GM10248 (cell line): ENCODE measurements at regions not wholly inside any gene's neighbourhood (a gene's known extent, or its start where the extent isn't known, plus 50 kb on each side); places are given as distances from the start of the nearest gene placed in this dataset.

Source experiments
- CTCF ChIA-PET: fragments of 300-600 bp; sonication (Branson Sonifier 250); formaldehyde crosslinking; extraction: SDS; loops from one replicate; lab custom pipeline; 2021; ENCODE audit warnings: antibody characterized with exemption; lab: Yijun Ruan, JAX
- POLR2A ChIA-PET: fragments of 350-650 bp; sonication (Branson Sonifier 250); formaldehyde crosslinking; extraction: SDS; loops from one replicate; lab custom pipeline; 2020; ENCODE audit warnings: antibody characterized with exemption; lab: Yijun Ruan, JAX
- DNase-seq: peaks from one replicate; pipeline ENCODE4 v3.0.0; 2012; ENCODE audit errors: extremely low spot score
- CTCF ChIP-seq: IDR thresholded peaks from 2 replicates; pipeline ENCODE4 v1.5.1; 2012; ENCODE audit warnings: mild to moderate bottlenecking, low read depth; ENCODE audit errors: extremely low read depth, missing control alignments, control extremely low read depth

DNA sequence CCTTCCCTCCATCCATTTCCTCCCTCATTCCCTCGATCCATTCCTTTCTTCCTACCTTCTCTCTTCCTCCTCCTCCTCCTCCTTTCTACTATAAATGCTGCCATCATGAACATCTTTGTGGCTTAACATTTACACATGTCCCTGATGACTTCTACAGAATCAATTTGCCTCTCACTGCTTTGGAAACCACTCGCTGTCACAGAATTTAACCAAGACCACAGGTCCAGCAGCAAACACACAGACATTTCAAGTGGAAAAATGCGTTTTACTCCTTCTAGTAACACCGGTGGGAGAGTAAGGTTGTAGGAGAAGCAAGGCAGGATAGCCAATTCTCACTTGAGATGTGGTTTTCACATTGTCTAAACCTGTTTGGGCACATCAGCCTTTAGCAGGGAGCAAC is 101.4 kb upstream of the LRIG1 start:
- TF ChIP-seq CTCF: no peak
- ChIA-PET CTCF (no interaction called here), POLR2A (no interaction called here)
- no peak for DNase-seq

GRCh38 chr3:66602691-66603090 is 101.9 kb upstream of the LRIG1 start:
- ChIA-PET CTCF (no interaction called here), POLR2A (no interaction called here)
- no peak for TF ChIP-seq CTCF
- DNase-seq: no peak

DNA sequence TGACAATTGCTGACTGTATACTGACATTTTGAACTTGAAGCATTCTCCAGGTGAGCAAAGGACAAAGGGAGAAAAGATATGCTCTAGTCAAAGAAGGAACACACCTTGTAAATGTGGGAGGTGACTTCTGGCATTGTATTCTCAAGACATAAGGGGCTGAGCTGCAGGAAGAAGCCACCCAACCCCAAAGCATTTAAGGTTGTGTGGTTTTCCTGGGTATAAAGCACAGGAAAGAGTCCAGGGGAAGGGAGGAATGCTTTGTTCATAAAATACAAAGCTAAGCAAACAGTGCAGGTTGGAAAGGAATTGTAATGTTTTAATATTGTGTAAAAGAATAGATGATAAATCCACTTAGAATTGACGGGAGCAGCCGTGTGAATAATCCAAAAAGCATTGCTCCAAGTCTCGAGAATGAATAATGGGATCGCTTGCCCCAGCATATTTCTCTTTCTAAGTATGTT is 102.4 kb upstream of the LRIG1 start:
- no peak for DNase-seq
- no peak for TF ChIP-seq CTCF
- ChIA-PET POLR2A (no interaction called here), CTCF (no interaction called here)

- DNase-seq: no peak
- ChIA-PET CTCF (interaction anchor here (1.0 kb wide), 2 partner anchors 9 to 22 kb away, joined by 3 read pairs; no protein-coding TSS in a partner anchor), POLR2A (no interaction called here)
- TF ChIP-seq CTCF: no peak
Measured at GRCh38 chr3:66604481-66604880, 103.7 kb upstream of the LRIG1 start.

- no peak for DNase-seq
- ChIA-PET POLR2A (no interaction called here), CTCF (interaction anchor here (1.3 to 1.9 kb wide), 2 partner anchors 9 to 29 kb away, joined by 3 to 6 read pairs; no protein-coding TSS in a partner anchor)
- TF ChIP-seq CTCF: no peak
Measured at GRCh38 chr3:66606126-66606525, 105.3 kb upstream of the LRIG1 start.

- TF ChIP-seq CTCF: no peak
- ChIA-PET CTCF (interaction anchor here (1.3 to 1.9 kb wide), 2 partner anchors 10 to 30 kb away, joined by 3 to 6 read pairs; no protein-coding TSS in a partner anchor), POLR2A (no interaction called here)
- no peak for DNase-seq
Measured at GRCh38 chr3:66606868-66607267, 106.0 kb upstream of the LRIG1 start.
